ENCODE measurements at regions not wholly inside any gene's neighbourhood (a gene's known extent, or its start where the extent isn't known, plus 50 kb on each side); places are given as distances from the start of the nearest gene placed in this dataset.

DNA sequence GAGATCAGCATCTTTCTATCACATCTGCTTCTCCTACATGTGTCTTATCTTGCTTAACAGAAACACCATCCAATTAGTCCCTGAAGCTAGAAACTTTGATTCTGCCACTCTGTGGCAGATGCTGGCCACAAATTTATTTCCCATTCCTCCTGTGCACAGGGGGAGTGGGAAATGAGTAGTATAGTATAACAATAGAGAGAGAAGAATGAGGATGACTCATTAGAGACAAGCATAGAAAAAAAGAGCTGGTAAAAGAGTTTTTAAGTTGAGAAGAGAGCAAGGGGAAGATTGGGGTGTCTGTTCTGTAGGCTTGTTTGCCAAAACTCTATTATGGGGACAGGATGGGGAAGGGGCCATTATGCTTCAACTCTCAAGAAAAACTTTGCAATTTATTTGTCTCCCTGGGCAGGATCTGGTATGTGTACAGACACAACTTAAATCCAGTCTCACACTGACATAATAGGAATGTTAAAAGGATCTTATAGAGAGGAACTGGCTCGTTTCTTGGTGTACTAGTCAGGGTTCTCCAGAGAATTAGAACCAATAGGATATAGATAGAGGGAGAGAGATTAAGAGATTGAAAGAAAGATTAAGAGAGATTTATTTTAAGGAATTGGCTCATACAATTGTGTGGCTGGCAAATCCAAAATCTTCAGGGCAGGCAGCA is 142.6 kb upstream of the CPSF6 start:
- no peak overlapping the region for H3K27ac ChIP-seq (ENCODE audit: low read length)
- H3K9me2 ChIP-seq (ENCODE audit: insufficient read depth, low read length) = no peaks in the 10 kb centered on the region
- no peaks in the 10 kb centered on the region for H3K9me3 ChIP-seq (ENCODE audit: low read length)
- no peak overlapping the region for H2AFZ ChIP-seq (ENCODE audit: low read depth, low read length)
- no peaks in the 10 kb centered on the region for H4K20me1 ChIP-seq (ENCODE audit: insufficient read depth)
- H3K27me3 ChIP-seq (ENCODE audit: insufficient read depth, low read depth, low read length) = no peaks in the 10 kb centered on the region
- no peaks in the 10 kb centered on the region for H3F3A ChIP-seq (ENCODE audit: insufficient read depth, low read length, poor library complexity, severe bottlenecking)
- no peak overlapping the region for H3K9ac ChIP-seq (ENCODE audit: low read length)
- no peak for TF ChIP-seq TAF1 (IDR thresholded peaks at IDR 0.05; ENCODE audit: low read depth)
- TF ChIP-seq SMC3 (conservative IDR thresholded peaks at IDR 0.05; ENCODE audit: poor library complexity) = no peak
- TF ChIP-seq RAD21 (conservative IDR thresholded peaks at IDR 0.05) = no peak
- TF ChIP-seq EP300 (conservative IDR thresholded peaks at IDR 0.05; ENCODE audit: poor library complexity, severe bottlenecking) = no peak
- TF ChIP-seq, protein P1, sequence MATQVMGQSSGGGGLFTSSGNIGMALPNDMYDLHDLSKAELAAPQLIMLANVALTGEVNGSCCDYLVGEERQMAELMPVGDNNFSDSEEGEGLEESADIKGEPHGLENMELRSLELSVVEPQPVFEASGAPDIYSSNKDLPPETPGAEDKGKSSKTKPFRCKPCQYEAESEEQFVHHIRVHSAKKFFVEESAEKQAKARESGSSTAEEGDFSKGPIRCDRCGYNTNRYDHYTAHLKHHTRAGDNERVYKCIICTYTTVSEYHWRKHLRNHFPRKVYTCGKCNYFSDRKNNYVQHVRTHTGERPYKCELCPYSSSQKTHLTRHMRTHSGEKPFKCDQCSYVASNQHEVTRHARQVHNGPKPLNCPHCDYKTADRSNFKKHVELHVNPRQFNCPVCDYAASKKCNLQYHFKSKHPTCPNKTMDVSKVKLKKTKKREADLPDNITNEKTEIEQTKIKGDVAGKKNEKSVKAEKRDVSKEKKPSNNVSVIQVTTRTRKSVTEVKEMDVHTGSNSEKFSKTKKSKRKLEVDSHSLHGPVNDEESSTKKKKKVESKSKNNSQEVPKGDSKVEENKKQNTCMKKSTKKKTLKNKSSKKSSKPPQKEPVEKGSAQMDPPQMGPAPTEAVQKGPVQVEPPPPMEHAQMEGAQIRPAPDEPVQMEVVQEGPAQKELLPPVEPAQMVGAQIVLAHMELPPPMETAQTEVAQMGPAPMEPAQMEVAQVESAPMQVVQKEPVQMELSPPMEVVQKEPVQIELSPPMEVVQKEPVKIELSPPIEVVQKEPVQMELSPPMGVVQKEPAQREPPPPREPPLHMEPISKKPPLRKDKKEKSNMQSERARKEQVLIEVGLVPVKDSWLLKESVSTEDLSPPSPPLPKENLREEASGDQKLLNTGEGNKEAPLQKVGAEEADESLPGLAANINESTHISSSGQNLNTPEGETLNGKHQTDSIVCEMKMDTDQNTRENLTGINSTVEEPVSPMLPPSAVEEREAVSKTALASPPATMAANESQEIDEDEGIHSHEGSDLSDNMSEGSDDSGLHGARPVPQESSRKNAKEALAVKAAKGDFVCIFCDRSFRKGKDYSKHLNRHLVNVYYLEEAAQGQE (IDR thresholded peaks at IDR 0.05; ENCODE audit: borderline replicate concordance) = no peak
- TF ChIP-seq POLR2AphosphoS5 (IDR thresholded peaks at IDR 0.05) = no peak
- TF ChIP-seq MXI1 (conservative IDR thresholded peaks at IDR 0.05; ENCODE audit: poor library complexity, severe bottlenecking) = no peak
- TF ChIP-seq EZH2 (IDR thresholded peaks at IDR 0.05; ENCODE audit: borderline replicate concordance, insufficient read depth, low read length, poor library complexity, severe bottlenecking) = no peak
- TF ChIP-seq, protein P2, sequence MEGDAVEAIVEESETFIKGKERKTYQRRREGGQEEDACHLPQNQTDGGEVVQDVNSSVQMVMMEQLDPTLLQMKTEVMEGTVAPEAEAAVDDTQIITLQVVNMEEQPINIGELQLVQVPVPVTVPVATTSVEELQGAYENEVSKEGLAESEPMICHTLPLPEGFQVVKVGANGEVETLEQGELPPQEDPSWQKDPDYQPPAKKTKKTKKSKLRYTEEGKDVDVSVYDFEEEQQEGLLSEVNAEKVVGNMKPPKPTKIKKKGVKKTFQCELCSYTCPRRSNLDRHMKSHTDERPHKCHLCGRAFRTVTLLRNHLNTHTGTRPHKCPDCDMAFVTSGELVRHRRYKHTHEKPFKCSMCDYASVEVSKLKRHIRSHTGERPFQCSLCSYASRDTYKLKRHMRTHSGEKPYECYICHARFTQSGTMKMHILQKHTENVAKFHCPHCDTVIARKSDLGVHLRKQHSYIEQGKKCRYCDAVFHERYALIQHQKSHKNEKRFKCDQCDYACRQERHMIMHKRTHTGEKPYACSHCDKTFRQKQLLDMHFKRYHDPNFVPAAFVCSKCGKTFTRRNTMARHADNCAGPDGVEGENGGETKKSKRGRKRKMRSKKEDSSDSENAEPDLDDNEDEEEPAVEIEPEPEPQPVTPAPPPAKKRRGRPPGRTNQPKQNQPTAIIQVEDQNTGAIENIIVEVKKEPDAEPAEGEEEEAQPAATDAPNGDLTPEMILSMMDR (IDR thresholded peaks at IDR 0.05; ENCODE audit: poor library complexity, severe bottlenecking) = no peak
- H3K4me2 ChIP-seq (ENCODE audit: low read length) = no peak overlapping the region
- no peaks in the 10 kb centered on the region for H3K36me3 ChIP-seq (ENCODE audit: insufficient read depth, low read length)
- no peak overlapping the region for H3K4me3 ChIP-seq (ENCODE audit: low read length)
- H3K79me2 ChIP-seq (replicated peaks; ENCODE audit: insufficient read depth, low read length) = no peaks in the 10 kb centered on the region

DNA sequence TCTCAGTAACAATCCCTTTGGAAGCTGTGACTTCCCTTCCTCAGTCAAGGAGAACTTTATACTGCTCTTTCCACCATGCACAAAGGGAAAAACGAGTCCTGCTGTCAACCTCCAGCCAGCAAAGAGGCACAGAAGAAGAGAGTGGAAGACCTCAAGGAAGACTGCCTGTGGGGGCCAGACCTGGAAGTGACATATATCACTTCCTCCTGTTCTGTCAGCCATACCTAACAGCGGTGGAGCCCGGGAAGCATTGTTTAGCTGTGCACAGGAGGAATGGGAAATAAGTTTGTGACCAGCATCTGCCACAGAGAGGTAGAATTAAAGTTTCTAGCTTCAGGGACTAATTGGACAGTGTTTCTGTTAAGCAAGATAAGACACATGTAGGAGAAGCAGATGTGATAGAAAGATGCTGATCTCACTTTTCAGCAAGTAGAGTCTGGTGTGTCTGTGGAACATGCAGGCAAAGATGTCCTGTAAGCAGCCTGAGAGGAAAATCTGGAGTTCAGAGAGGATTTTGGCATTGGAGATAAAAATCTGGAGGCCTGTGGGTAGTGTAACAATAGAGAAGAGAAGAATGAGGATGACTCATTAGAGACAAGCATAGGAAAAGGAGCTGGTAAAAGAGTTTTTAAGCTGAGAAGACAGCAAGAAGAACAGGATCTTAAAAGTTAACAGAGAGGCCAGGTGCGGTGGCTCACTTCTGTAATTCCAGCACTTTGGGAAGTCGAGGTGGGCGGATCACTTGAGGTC is 141.6 kb upstream of the CPSF6 start:
- Histone ChIP-seq H3K36me3 (ENCODE audit: insufficient read depth, low read length) (no peaks in the 10 kb centered on the region), H2AFZ (ENCODE audit: low read depth, low read length) (no peak overlapping the region)
- TF ChIP-seq MXI1 (conservative IDR thresholded peaks at IDR 0.05; ENCODE audit: poor library complexity, severe bottlenecking) (no peak), EZH2 (IDR thresholded peaks at IDR 0.05; ENCODE audit: borderline replicate concordance, insufficient read depth, low read length, poor library complexity, severe bottlenecking) (no peak), RAD21 (conservative IDR thresholded peaks at IDR 0.05) (no peak), POLR2AphosphoS5 (IDR thresholded peaks at IDR 0.05) (no peak), SMC3 (conservative IDR thresholded peaks at IDR 0.05; ENCODE audit: poor library complexity) (no peak), TAF1 (IDR thresholded peaks at IDR 0.05; ENCODE audit: low read depth) (no peak), EP300 (conservative IDR thresholded peaks at IDR 0.05; ENCODE audit: poor library complexity, severe bottlenecking) (no peak)
- TF ChIP-seq, protein P1 (IDR thresholded peaks at IDR 0.05; ENCODE audit: borderline replicate concordance) = no peak
- TF ChIP-seq, protein P2 (IDR thresholded peaks at IDR 0.05; ENCODE audit: poor library complexity, severe bottlenecking) = no peak

More for the DNA sequence above, 141.6 kb upstream of the CPSF6 start:
- Histone ChIP-seq H3K9me2 (ENCODE audit: insufficient read depth, low read length) (no peaks in the 10 kb centered on the region), H4K20me1 (ENCODE audit: insufficient read depth) (no peaks in the 10 kb centered on the region), H3K79me2 (replicated peaks; ENCODE audit: insufficient read depth, low read length) (no peaks in the 10 kb centered on the region), H3K4me2 (ENCODE audit: low read length) (no peak overlapping the region), H3K27ac (ENCODE audit: low read length) (no peak overlapping the region), H3K4me3 (ENCODE audit: low read length) (no peak overlapping the region), H3K9ac (ENCODE audit: low read length) (no peak overlapping the region), H3K27me3 (ENCODE audit: insufficient read depth, low read depth, low read length) (no peaks in the 10 kb centered on the region), H3K9me3 (ENCODE audit: low read length) (no peaks in the 10 kb centered on the region), H3F3A (ENCODE audit: insufficient read depth, low read length, poor library complexity, severe bottlenecking) (no peaks in the 10 kb centered on the region)

All from neural cell (in vitro differentiated cells).